HepG2 (cell line): ENCODE measurements at regions not wholly inside any gene's neighbourhood (a gene's known extent, or its start where the extent isn't known, plus 50 kb on each side); places are given as distances from the start of the nearest gene placed in this dataset.

ENCODE experiments used
- ATAC-seq: fragments of 200-7000 bp; cut with Tn5 transposase; 3 replicates; pipeline ENCODE4 v1.9.1; 2020; ENCODE audit warnings: mild to moderate bottlenecking, moderate library complexity
- BruUV-seq: library from RNA; stranded (reverse); fragments of 400-500 nt; replicated peaks from 2 replicates; lab custom pipeline; 2021; lab: Mats Ljungman, UMichigan
- CTCF ChIA-PET: fragments of 300-600 bp; formaldehyde crosslinking; extraction: SDS; loops from one replicate; lab custom pipeline; 2021; ENCODE audit warnings: low total read pairs, inconsistent platforms, low intra/inter-chr PET ratio; lab: Yijun Ruan, JAX
- POLR2A ChIA-PET: fragments of 350-600 bp; sonication (Branson Sonifier 250); formaldehyde crosslinking; loops from one replicate; lab custom pipeline; 2020; ENCODE audit warnings: antibody characterized with exemption, inconsistent platforms; lab: Yijun Ruan, JAX
- DNase-seq: peaks from one replicate; pipeline ENCODE4 v3.0.0-alpha.2; 2015; ENCODE audit warnings: low spot score
- FAIRE-seq: peaks from 3 replicates; lab custom pipeline; 2011; peaks lifted over from hg19 to GRCh38; lab: Jason Lieb, UNC
- H2AFZ ChIP-seq: one replicate; pipeline ENCODE4 v1.6.1; 2011; ENCODE audit warnings: low read length, inconsistent platforms
- H3K27ac ChIP-seq: fragments of 300-600 bp; 3 replicates; pipeline ENCODE4 v1.8.0; 2011; ENCODE audit warnings: mixed run types, mild to moderate bottlenecking, mixed read lengths, low read length, inconsistent platforms; ENCODE audit not compliant: insufficient read depth; ENCODE audit errors: extremely low read length
- H3K27me3 ChIP-seq, 2 experiments: fragments of 200-600 bp in 1 of 2; 2 replicates in 1 of 2; 3 replicates in 1 of 2; pipeline versions ENCODE4 v1.6.0 to v1.8.0; 2011; ENCODE audit warnings: low read length in 2 of 2, mild to moderate bottlenecking in 2 of 2, moderate library complexity in 2 of 2, inconsistent platforms in 1 of 2; ENCODE audit not compliant: insufficient read depth in 2 of 2, control insufficient read depth in 1 of 2
- H3K36me3 ChIP-seq, 2 experiments: fragments of 200-600 bp in 1 of 2; replicated peaks in 1 of 2; 2 replicates in 1 of 2; 3 replicates in 1 of 2; pipeline versions ENCODE4 v1.5.1 to v1.8.0; 2011; ENCODE audit warnings: low read length in 2 of 2, inconsistent platforms in 1 of 2; ENCODE audit not compliant: insufficient read depth in 2 of 2, control insufficient read depth in 1 of 2
- H3K4me1 ChIP-seq: 2 replicates; pipeline ENCODE4 v1.5.1; 2012; ENCODE audit warnings: low read length, inconsistent platforms; ENCODE audit not compliant: insufficient read depth
- H3K4me2 ChIP-seq: 2 replicates; pipeline ENCODE4 v1.6.0; 2011; ENCODE audit warnings: low read depth, low read length, inconsistent platforms
- H3K4me3 ChIP-seq, 3 experiments: fragments of 200-600 bp in 1 of 3; sonication (generic), shearing (Covaris generic) in 1 of 3; replicated peaks in 1 of 3; 2 replicates each; pipeline ENCODE4 v1.5.1; 2011 to 2016; ENCODE audit warnings: low read length in 3 of 3, inconsistent platforms in 2 of 3, low read depth in 2 of 3, mild to moderate bottlenecking in 2 of 3, control low read depth in 1 of 3, mixed read lengths in 1 of 3; ENCODE audit not compliant: insufficient read depth in 1 of 3
- H3K79me2 ChIP-seq: one replicate; pipeline ENCODE4 v1.6.1; 2011; ENCODE audit warnings: low read length, inconsistent platforms; ENCODE audit not compliant: insufficient read depth
- H3K9ac ChIP-seq: 2 replicates; pipeline ENCODE4 v1.6.0; 2011; ENCODE audit warnings: mild to moderate bottlenecking, low read depth, low read length, inconsistent platforms; ENCODE audit not compliant: insufficient read depth
- H3K9me3 ChIP-seq: 2 replicates; pipeline ENCODE4 v1.5.1; 2012; ENCODE audit warnings: mild to moderate bottlenecking, low read length
- H4K20me1 ChIP-seq: 2 replicates; pipeline ENCODE4 v1.6.0; 2011; ENCODE audit warnings: inconsistent platforms, mild to moderate bottlenecking, low read length, moderate library complexity; ENCODE audit not compliant: insufficient read depth
- CENPBD1 ChIP-seq: sonication (generic); formaldehyde crosslinking; IDR thresholded peaks from 2 replicates; pipeline ENCODE4 v1.8.0; 2022; ENCODE audit warnings: missing genetic modification reagents, low read depth, mild to moderate bottlenecking, borderline replicate concordance
- ETV5 ChIP-seq: IDR thresholded peaks from 2 replicates; pipeline ENCODE4 v1.6.1; 2018; ENCODE audit warnings: missing biosample characterization, missing genetic modification reagents, inconsistent platforms, borderline replicate concordance
- FOSL2 ChIP-seq: sonication (generic); formaldehyde crosslinking; IDR thresholded peaks from 2 replicates; pipeline ENCODE4 v1.4.0; 2020; ENCODE audit warnings: missing genetic modification reagents
- GLMP ChIP-seq: sonication (generic); formaldehyde crosslinking; IDR thresholded peaks from 2 replicates; pipeline ENCODE4 v1.9.0; 2021; ENCODE audit warnings: missing genetic modification reagents, mild to moderate bottlenecking, borderline replicate concordance
- NAIF1 ChIP-seq: sonication (generic); formaldehyde crosslinking; IDR thresholded peaks from 2 replicates; pipeline ENCODE4 v1.5.0; 2020; ENCODE audit warnings: mild to moderate bottlenecking, missing genetic modification reagents, borderline replicate concordance
- PHF5A ChIP-seq: IDR thresholded peaks from one replicate; pipeline ENCODE4 v1.6.1; 2018; ENCODE audit warnings: low read depth, missing genetic modification reagents; ENCODE audit not compliant: unreplicated experiment
- SKI ChIP-seq: fragments of 450-650 bp; IDR thresholded peaks from one replicate; pipeline ENCODE4 v1.6.1; 2018; ENCODE audit warnings: mild to moderate bottlenecking; ENCODE audit not compliant: partially characterized antibody
- U2AF2 ChIP-seq: fragments of 200-400 bp; formaldehyde crosslinking; IDR thresholded peaks from 2 replicates; pipeline ENCODE4 v1.6.1; 2017; ENCODE audit warnings: low read depth, mild to moderate bottlenecking, low read length
- ZBTB7A ChIP-seq: sonication (generic); formaldehyde crosslinking; IDR thresholded peaks from 2 replicates; pipeline ENCODE4 v1.8.0; 2022; ENCODE audit warnings: mild to moderate bottlenecking, missing genetic modification reagents
- ZNF619 ChIP-seq: sonication (generic); formaldehyde crosslinking; IDR thresholded peaks from 2 replicates; pipeline ENCODE4 v1.4.0; 2020; ENCODE audit warnings: mild to moderate bottlenecking, missing genetic modification reagents
- ZNF670 ChIP-seq: sonication (generic); formaldehyde crosslinking; IDR thresholded peaks from 2 replicates; pipeline ENCODE4 v1.8.0; 2022; ENCODE audit warnings: mild to moderate bottlenecking, missing genetic modification reagents, borderline replicate concordance
- ZNF879 ChIP-seq: sonication (generic); formaldehyde crosslinking; IDR thresholded peaks from 2 replicates; pipeline ENCODE4 v1.8.1; 2023; ENCODE audit warnings: missing genetic modification reagents
- WGBS: methylation state at CpG from one replicate; pipeline ENCODE4 v1.1.6; 2017; ENCODE audit warnings: low lambda C conversion rate; 5-methylcytosine and 5-hydroxymethylcytosine counted together
- in situ Hi-C: cut with HindIII; loops from 2 replicates; pipeline ENCODE4 v1.10.0; 2017; ENCODE audit warnings: low pct_unique_long_range_greater_than_20kb; ENCODE audit not compliant: extremely low pct_ligation_motif_present
- intact Hi-C: fragments of 100-400 bp; cut with micrococcal nuclease; formaldehyde crosslinking; loops from one replicate; pipeline ENCODE4 v1.10.0; 2022; ENCODE audit not compliant: unreplicated experiment
- TF ChIP-seq, protein P1 (sequence below): sonication (generic); formaldehyde crosslinking; IDR thresholded peaks from 2 replicates; pipeline ENCODE4 v1.5.0; 2020; ENCODE audit warnings: missing genetic modification reagents
- TF ChIP-seq, protein P2 (sequence below): IDR thresholded peaks from 2 replicates; pipeline ENCODE4 v1.6.1; 2016; ENCODE audit warnings: mild to moderate bottlenecking
- TF ChIP-seq, protein P3 (sequence below): sonication (generic); formaldehyde crosslinking; IDR thresholded peaks from 2 replicates; pipeline ENCODE4 v1.5.0; 2020; ENCODE audit warnings: missing genetic modification reagents

GRCh38 chr16:8047736-8048135 lies 542.6 kb downstream of the TMEM114 start:
- H3K4me1 ChIP-seq: no peaks in the 10 kb centered on the region
- H4K20me1 ChIP-seq: no peaks in the 10 kb centered on the region
- no peak overlapping the region for H2AFZ ChIP-seq
- H3K4me2 ChIP-seq: no peak overlapping the region
- 0% methylated on average over 4 of the region's 7 CpGs for WGBS
- H3K27ac ChIP-seq: no peak overlapping the region
- intact Hi-C loops: no loop called here
- ATAC-seq: no peak
- no peaks in the 10 kb centered on the region for H3K36me3 ChIP-seq
- no TSS peak for BruUV-seq
- DNase-seq: no peak
- peaks cover 12% of the 10 kb centered on the region; the same call in 1 of the 2 replicates for H3K9me3 ChIP-seq
- H3K9ac ChIP-seq: no peak overlapping the region
- no peaks in the 10 kb centered on the region for H3K79me2 ChIP-seq
- peaks cover 0 to 3% of the 10 kb centered on the region in 2 experiments; a peak in 1 of 5 replicates for H3K27me3 ChIP-seq
- POLR2A ChIA-PET: no interaction called here
- no peak for FAIRE-seq
- CTCF ChIA-PET: no interaction called here
- in situ Hi-C loops: no loop called here
- no peak for TF ChIP-seq FOSL2 (CRISPR knock-in tag)
- TF ChIP-seq SKI: no peak
- no peak for TF ChIP-seq NAIF1 (CRISPR knock-in tag)
- no peak for TF ChIP-seq ZBTB7A
- no peak for TF ChIP-seq ETV5
- TF ChIP-seq ZNF619 (CRISPR knock-in tag): no peak
- no peak overlapping the region for H3K4me3 ChIP-seq

- 5% methylated on average over 5 of the region's 5 CpGs for WGBS
- in situ Hi-C loops: no loop called here
- no peak overlapping the region for H2AFZ ChIP-seq
- TF ChIP-seq, protein P1, sequence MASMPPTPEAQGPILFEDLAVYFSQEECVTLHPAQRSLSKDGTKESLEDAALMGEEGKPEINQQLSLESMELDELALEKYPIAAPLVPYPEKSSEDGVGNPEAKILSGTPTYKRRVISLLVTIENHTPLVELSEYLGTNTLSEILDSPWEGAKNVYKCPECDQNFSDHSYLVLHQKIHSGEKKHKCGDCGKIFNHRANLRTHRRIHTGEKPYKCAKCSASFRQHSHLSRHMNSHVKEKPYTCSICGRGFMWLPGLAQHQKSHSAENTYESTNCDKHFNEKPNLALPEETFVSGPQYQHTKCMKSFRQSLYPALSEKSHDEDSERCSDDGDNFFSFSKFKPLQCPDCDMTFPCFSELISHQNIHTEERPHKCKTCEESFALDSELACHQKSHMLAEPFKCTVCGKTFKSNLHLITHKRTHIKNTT (CRISPR knock-in tag): no peak
- TF ChIP-seq ZNF879 (CRISPR knock-in tag) (no peak), PHF5A (CRISPR knock-in tag) (no peak), GLMP (no peak), U2AF2 (no peak), ZNF670 (CRISPR knock-in tag) (no peak), CENPBD1 (CRISPR knock-in tag) (no peak)
- TF ChIP-seq, protein P2, sequence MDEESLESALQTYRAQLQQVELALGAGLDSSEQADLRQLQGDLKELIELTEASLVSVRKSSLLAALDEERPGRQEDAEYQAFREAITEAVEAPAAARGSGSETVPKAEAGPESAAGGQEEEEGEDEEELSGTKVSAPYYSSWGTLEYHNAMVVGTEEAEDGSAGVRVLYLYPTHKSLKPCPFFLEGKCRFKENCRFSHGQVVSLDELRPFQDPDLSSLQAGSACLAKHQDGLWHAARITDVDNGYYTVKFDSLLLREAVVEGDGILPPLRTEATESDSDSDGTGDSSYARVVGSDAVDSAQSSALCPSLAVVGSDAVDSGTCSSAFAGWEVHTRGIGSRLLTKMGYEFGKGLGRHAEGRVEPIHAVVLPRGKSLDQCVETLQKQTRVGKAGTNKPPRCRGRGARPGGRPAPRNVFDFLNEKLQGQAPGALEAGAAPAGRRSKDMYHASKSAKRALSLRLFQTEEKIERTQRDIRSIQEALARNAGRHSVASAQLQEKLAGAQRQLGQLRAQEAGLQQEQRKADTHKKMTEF (CRISPR knock-in tag): no peak
- TF ChIP-seq, protein P3, sequence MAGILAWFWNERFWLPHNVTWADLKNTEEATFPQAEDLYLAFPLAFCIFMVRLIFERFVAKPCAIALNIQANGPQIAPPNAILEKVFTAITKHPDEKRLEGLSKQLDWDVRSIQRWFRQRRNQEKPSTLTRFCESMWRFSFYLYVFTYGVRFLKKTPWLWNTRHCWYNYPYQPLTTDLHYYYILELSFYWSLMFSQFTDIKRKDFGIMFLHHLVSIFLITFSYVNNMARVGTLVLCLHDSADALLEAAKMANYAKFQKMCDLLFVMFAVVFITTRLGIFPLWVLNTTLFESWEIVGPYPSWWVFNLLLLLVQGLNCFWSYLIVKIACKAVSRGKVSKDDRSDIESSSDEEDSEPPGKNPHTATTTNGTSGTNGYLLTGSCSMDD: no peak
Measured at GRCh38 chr16:8044796-8045195, 545.5 kb downstream of the TMEM114 start.

More at GRCh38 chr16:8044796-8045195, 545.5 kb downstream of the TMEM114 start:
- Histone ChIP-seq H3K27ac (no peak overlapping the region), H3K9me3 (0 out of 2 replicates have a peak, but pooled peaks cover 3% of the 10 kb centered on the region), H3K9ac (no peak overlapping the region), H3K4me1 (no peaks in the 10 kb centered on the region), H3K79me2 (no peaks in the 10 kb centered on the region), H4K20me1 (no peaks in the 10 kb centered on the region), H3K36me3 (no peaks in the 10 kb centered on the region), H3K4me3 (no peak overlapping the region), H3K27me3 (peaks cover 0 to 3% of the 10 kb centered on the region in 2 experiments; a peak in 1 of 5 replicates), H3K4me2 (no peak overlapping the region)
- ChIA-PET CTCF (no interaction called here), POLR2A (no interaction called here)
- no TSS peak for BruUV-seq
- ATAC-seq: no peak
- FAIRE-seq: no peak
- intact Hi-C loops: no loop called here
- DNase-seq: no peak
